Hippocampal formation (tissue), 2 donors: ENCODE measurements at regions not wholly inside any gene's neighbourhood (a gene's known extent, or its start where the extent isn't known, plus 50 kb on each side); places are given as distances from the start of the nearest gene placed in this dataset.
"Not testable (repeated sequence)": the region's sequence is repeated elsewhere in the genome, so short reads cannot be mapped to it uniquely, and the experiment has no call there.

Source experiments
- DNase-seq, 2 donors: peaks; one replicate each; lab custom pipeline; 2025; lab: John Stamatoyannopoulos, UW

GRCh38 chr2:215535741-215536140 lies 99.9 kb upstream of the FN1 start:
- DNase-seq: no peak

GRCh38 chr2:215535125-215535668 lies 99.3 kb upstream of the FN1 start:
- no peak for DNase-seq

- not testable (repeated sequence) for DNase-seq
Measured at GRCh38 chr2:215533716-215534115, 97.8 kb upstream of the FN1 start.

DNA sequence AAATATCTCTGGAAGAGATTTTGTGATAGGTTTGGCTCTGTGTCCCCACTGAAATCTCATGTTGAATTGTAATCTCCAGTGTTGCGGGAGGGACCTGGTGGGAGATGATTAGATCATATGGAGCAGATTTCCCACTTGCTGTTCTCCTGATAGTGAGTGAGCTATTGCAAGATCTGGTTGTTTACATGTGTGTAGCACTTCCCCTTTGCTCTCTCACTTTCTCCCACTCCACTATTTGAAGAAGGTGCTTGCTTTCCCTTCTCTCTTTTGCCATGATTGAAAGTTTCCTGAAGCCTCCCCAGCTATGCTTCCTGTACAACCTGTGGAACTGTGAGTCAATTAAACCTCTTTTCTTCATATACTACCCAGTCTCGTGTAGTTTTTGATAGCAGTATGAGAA lies 97.0 kb upstream of the FN1 start:
- no peak for DNase-seq

DNA sequence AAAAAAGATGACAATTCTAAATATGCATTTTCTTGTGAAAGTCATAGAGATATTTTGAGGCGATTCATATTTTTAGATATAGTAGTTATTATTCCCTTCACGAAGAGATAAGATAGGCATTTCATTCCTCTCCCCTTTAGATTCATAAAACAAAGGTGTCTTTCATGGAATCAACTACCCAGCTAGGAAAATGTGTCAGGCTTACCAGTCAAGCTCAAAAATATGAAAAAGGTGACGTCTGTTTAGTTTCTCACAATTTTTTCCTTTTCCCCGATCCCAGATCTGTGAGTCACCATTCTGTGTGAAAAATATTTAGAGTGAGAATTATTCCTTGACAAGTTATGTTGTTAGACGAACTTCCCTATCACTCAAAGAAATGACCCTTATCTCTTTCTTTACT lies 95.4 kb upstream of the FN1 start:
- DNase-seq: no peak

DNA sequence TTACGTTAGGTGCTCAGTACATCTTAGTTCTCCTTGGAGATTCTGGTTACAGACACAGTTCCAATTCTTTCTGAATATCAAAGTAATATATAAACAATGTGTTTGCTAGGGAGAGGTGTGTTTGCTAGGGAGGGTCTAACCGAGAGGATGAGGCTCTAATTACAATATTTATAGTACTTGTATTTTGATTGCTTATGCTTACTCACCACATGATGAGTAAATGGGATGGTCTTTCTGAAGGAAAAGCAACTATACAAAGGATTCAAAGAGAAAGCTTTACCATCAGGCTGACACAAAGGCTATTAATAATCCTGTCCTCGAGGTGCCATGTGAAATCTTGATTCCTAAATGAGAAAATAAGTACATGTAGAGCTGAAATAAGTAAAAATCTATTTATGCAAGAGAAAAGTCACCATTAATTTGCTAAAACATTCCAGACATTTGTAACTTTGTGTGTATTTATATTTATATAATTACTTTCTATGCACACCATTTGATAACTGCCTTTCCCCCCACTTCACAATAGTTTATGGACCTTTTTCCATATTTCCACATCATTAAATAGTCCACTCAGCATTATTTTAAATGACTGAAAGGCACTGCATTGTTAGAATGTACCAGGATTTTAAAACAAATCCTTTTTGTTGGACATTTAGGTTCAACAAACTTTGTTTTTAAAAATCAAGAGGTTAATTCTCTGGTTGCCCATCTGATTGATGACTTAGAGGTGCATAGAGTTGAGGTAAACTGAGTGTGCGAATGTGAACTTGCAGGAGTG lies 94.5 kb upstream of the FN1 start:
- DNase-seq: no peak

- DNase-seq: no peak
Measured at GRCh38 chr2:215529271-215529670, 93.4 kb upstream of the FN1 start.

DNA sequence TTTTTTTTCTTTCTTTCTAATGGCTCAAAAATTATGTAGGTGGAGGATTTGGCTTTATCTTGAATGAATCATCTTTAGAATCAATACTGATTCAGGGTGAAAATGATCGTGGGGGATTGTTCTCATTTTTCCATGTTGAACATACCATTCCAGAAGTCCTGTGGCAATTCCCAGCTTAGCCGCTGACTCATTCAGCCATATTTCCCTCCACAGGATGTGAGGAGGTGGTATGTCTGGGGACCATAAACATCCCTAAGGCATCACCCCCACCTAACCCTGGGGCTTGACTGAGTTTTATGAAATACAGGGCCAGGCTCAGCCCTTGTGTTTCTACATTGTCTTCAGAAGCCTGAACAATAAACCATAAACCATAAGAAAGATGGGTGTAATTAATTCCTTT lies 92.7 kb upstream of the FN1 start:
- DNase-seq: no peak

DNA sequence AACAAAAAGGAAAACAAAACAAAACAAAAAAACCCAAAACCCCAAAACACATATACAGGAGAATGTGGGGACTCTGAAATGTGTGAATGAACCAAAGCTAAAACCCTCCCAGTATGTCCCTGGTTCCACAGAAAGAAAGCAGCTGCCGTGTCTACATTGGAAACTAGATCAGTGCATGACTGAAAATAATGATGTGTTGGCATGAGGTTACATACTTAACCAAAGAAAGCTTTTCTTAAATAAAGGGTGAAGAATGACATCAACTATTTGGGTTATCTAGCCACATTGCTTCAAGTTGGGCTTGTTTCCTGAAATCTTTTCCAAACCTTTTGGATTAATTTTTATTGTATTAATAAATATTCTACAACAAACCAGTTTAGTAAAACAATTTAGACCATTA lies 91.9 kb upstream of the FN1 start:
- DNase-seq: no peak

GRCh38 chr2:215526341-215526740 lies 90.5 kb upstream of the FN1 start:
- DNase-seq: no peak

DNA sequence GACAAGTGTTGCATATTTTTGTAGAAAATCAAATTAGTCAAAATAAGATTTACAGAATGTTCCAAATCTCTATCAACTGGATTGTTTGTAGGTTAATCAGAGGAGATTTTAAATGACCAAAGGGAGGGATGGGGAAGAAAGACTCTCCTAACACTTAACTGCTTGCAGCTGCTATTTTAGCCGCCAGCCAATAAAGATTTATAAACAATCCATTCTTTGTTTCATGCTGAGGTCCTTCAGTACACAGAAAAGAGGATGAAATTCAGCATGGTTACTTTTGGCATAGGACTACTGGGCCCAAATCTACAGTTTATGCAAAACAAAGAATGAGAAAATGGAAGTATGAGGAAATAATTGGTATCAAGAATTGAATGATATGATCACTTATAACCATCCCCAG lies 86.4 kb upstream of the FN1 start:
- DNase-seq: peak in 1 of 2 donors; percentile 49

- no peak for DNase-seq
Measured at GRCh38 chr2:215521031-215521430, 85.2 kb upstream of the FN1 start.

GRCh38 chr2:215517391-215517790 lies 81.5 kb upstream of the FN1 start:
- no peak for DNase-seq

- no peak for DNase-seq
Measured at GRCh38 chr2:215514516-215514915, 78.6 kb upstream of the FN1 start.

- DNase-seq: no peak
Measured at GRCh38 chr2:215511454-215512346, 75.8 kb upstream of the FN1 start.

DNA sequence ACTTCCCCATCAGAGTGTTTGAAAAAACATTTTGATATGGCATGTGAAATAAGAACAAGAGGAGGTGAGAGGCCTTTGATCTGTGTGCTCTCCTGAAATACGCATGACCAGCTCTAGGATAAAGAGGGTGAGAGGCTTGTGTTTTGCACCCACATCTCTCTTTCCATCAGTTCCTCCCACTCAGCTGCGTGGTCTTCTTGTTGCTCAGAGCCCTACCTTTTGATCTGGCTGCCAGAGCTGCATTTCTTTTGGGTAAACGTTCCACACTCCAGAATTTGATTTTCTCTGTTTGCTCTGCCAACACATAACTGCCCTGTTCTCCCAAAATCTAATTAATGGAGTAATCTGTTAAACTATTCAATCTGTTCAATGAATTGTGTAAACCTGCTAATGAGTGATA lies 72.0 kb upstream of the FN1 start:
- no peak for DNase-seq

DNA sequence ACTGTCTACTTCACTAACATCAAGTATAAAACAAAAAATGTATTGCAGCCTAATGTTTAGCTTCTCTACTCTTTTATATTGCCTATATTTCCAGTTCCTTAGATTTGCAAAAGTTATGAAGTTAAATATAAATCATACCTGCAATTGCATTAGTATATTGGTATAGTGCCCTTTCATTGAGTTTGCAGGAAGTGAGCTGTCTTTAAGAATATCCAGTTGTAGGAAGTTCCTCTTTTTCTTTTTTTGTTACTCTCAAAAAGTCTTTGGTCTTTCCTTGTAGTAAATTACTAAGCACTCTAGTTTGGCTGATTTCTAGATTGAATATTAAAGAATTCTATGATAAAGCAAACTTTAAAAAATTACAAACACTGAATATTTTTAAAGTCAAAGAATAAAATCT lies 71.3 kb upstream of the FN1 start:
- no peak for DNase-seq

- DNase-seq: no peak
Measured at GRCh38 chr2:215506604-215506990, 70.7 kb upstream of the FN1 start.

DNA sequence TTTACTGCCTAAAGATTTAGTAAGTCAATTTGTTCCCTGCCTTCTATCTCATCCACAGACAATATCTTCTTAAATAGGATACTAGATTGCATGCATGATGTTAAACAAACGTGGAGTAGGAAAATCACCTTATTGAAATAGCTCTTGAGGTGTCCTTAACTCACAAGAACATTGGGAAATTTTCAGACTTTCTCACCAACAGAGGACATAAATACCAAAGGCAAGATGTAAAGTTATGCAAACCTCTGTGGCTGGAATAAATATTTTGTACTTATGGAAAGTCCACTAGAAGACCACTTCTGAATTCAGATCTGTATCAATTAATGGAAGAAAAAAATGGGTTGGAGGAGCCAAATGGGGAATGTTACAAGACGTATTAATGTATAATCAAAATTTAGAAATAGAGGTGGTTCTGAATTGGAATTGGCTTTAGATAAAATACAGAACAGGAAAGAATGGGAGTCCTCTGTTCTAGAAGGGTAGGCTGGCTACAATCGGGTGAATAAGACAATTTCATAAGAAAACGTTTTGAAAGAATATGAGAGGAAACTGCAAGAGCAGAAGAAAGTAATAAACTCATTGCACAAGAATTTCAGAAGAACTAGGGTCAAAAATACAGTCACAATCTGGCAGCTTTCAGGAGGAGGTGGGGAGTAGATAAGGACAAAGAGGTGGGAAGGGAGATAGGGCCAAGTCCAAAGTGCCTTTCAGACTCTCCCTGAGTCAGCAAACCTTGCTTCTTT lies 69.3 kb upstream of the FN1 start:
- DNase-seq: no peak

GRCh38 chr2:215504547-215504946 lies 68.7 kb upstream of the FN1 start:
- DNase-seq: no peak

DNA sequence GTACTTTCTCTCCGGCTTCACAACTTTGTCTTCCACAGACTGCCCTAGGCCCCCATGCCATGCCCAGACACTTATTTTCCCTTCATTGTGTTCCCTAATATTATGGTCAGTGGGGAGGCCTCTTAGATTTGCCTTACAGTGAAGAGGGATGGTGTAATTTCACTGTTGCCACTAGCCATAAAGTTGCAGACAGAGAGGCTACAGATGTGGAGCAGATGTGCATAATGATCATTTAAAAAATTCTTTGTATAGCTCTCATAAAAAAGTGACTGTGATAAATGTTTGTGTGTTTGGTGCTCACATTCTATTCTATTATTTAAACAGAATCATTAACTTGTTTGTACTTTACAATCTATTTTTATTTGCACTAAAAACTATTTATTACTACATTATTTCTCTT lies 67.5 kb upstream of the FN1 start:
- no peak for DNase-seq

- DNase-seq: no peak
Measured at GRCh38 chr2:215500466-215500865, 64.6 kb upstream of the FN1 start.
